Mucosa of descending colon (tissue), 3 donors: ENCODE measurements at regions not wholly inside any gene's neighbourhood (a gene's known extent, or its start where the extent isn't known, plus 50 kb on each side); places are given as distances from the start of the nearest gene placed in this dataset.

Experiments used
- ATAC-seq: fragments of 200-7000 bp; cut with Tn5 transposase; one replicate; pipeline ENCODE4 v1.9.1; 2020; ENCODE audit warnings: mild to moderate bottlenecking, moderate library complexity
- DNase-seq, 3 donors: peaks; one replicate each; pipeline ENCODE4 v3.0.0-alpha.2; 2020
- H3K36me3 ChIP-seq: fragments of 200-600 bp; one replicate; pipeline ENCODE4 v1.8.0; 2021; ENCODE audit warnings: low read depth, mild to moderate bottlenecking
- H3K4me1 ChIP-seq: fragments of 200-600 bp; one replicate; pipeline ENCODE4 v1.8.0; 2021; ENCODE audit warnings: low read depth, mild to moderate bottlenecking
- H3K4me3 ChIP-seq: fragments of 200-600 bp; one replicate; pipeline ENCODE4 v1.8.0; 2021; ENCODE audit warnings: mild to moderate bottlenecking
- H3K9me3 ChIP-seq: fragments of 200-600 bp; one replicate; pipeline ENCODE4 v1.8.0; 2021; ENCODE audit warnings: mild to moderate bottlenecking
- intact Hi-C, 2 donors: fragments of 100-400 bp; cut with DNase I in 1 of 2; cut with micrococcal nuclease in 1 of 2; formaldehyde crosslinking; loops; one replicate each; pipeline versions ENCODE4 v1.11.0 to v1.11.1; 2022; cut with DNase I, micrococcal nuclease
- TF ChIP-seq, protein P1 (sequence below): fragments of 200-600 bp; IDR thresholded peaks from one replicate; pipeline ENCODE4 v1.8.0; 2022; ENCODE audit warnings: antibody characterized with exemption, mild to moderate bottlenecking
- donor health status: DM: no; HTN: no; CAD: no; lungs with moderate emphysema.
- donor health status: DM: no; HTN: no; CAD: no.
- donor health status: DM: no; HTN: yes; CAD: no.

DNA sequence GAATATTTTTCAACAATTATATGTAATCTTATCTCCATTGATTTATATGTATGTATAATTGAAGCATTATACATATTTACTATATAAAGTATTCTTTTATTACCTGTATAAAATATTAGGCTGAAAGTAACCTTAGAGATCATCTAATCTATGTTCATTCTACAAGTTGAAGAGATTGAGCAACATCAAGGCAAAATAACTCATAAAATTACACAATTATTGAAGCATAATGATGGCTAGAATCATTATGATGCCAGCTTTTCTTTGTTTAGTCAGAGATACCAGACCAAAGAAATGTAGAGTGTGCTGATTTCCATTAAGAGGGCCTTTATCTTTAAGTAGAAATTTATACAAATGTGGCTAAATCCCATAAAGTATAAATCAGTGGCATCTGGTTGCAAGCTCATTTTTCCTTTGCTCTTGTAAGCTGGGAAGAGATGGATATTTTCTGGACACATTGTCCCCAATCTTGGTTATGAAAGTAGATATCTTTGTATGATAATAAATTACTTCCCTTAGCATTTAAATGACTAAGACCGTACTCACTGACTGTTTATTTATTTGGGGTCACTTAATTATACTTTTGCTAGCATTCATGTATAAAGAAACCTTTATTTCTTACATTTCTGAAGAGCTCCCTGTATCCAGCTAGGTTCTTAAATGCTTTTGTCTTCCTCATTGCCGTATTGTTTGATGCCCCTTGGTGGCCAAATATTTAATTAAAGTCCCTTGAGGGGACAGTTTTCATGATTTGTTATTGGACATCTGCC, 339.8 kb downstream of the PCDH7 start:
- no peaks in the 10 kb centered on the region for H3K36me3 ChIP-seq
- no peaks in the 10 kb centered on the region for H3K4me1 ChIP-seq
- intact Hi-C loops, result no loop called here
- H3K9me3 ChIP-seq, result no peaks in the 10 kb centered on the region
- DNase-seq, result no peak
- TF ChIP-seq, protein P1, sequence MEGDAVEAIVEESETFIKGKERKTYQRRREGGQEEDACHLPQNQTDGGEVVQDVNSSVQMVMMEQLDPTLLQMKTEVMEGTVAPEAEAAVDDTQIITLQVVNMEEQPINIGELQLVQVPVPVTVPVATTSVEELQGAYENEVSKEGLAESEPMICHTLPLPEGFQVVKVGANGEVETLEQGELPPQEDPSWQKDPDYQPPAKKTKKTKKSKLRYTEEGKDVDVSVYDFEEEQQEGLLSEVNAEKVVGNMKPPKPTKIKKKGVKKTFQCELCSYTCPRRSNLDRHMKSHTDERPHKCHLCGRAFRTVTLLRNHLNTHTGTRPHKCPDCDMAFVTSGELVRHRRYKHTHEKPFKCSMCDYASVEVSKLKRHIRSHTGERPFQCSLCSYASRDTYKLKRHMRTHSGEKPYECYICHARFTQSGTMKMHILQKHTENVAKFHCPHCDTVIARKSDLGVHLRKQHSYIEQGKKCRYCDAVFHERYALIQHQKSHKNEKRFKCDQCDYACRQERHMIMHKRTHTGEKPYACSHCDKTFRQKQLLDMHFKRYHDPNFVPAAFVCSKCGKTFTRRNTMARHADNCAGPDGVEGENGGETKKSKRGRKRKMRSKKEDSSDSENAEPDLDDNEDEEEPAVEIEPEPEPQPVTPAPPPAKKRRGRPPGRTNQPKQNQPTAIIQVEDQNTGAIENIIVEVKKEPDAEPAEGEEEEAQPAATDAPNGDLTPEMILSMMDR, result no peak
- no peak overlapping the region for H3K4me3 ChIP-seq
- no peak for ATAC-seq

DNA sequence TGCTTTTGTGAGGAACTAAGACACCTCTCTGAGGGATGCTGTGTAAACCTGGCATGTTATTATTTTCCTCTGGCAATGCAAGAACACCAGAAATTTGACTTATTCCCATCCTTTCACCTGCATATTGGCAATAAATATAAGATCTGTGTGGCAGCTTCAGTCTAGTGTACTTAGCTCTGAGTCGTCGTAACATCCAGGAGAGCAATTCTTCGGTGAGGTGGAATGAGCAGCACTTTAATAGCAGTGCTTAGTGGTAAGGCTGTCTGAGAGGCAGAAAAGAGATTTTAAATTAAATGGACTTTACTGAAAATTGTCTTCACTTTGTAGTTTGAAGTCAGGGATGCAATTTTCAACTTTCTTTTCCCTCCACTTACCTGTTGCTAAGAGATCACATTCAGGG, 344.9 kb downstream of the PCDH7 start:
- intact Hi-C loops, result no loop called here
- Histone ChIP-seq H3K36me3 (no peaks in the 10 kb centered on the region), H3K4me3 (no peak overlapping the region), H3K9me3 (no peaks in the 10 kb centered on the region), H3K4me1 (no peaks in the 10 kb centered on the region)
- TF ChIP-seq, protein P1, result no peak
- DNase-seq (no peak), ATAC-seq (no peak)

DNA sequence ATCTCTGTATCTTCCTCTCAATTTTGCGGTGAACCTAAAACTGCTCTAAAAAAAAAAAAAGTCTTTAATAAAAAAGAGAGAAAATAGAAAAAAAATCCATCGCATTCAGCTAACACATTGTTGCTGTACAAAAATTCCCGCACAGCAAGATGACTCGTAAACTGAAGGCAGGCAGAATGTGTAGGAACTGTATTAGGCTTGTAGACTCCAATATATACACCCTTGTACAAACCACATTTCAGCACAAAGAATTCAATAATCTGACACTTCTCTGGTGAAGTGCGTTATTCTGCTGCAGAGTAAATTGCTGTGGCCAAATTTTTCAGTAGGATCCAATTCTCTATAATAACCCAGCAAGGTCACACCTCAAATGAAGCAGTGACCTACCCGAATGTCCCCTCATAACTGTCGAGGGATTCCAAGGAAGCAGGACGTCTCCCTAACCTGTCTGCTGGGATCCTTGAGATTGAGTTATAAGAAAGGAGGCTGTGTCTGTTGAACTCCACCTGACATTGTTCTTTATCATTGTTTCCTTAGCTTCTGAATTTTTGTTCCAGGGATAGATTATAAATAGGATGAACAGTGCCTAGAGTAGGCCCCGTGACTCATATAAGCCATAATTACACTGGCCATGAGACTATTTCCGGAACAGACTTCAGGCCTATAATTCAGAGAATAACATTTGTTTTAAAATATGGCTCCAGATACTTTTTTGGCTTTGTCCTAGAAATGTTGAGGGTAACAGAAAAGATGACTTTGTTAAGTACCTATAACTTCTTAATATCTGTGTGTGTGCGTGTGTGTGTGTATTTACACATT, 348.3 kb downstream of the PCDH7 start:
- Histone ChIP-seq H3K36me3 (no peaks in the 10 kb centered on the region), H3K4me3 (no peak overlapping the region), H3K9me3 (no peaks in the 10 kb centered on the region), H3K4me1 (no peaks in the 10 kb centered on the region)
- DNase-seq (no peak), ATAC-seq (no peak)
- TF ChIP-seq, protein P1, result no peak
- intact Hi-C loops, result no loop called here

DNA sequence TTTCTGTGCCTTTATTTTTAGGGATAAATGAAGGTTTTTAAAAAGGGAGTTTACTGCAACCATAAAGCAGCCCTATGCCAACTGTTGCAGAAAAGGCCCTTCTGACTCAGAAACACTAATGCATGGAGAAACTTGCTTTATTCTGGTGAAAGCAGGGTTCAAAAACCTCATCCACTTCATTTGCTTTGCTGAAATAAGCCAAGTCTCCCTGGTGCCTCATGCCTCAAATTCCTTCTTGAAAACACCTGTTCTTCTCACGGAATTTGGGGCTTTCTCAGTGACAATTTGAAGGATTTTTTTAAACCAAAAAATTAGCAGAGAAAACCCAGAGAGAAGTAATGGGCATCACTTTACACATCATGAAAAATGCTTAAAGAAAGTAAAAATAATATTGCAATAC, 349.0 kb downstream of the PCDH7 start:
- no peak overlapping the region for H3K4me3 ChIP-seq
- intact Hi-C loops, result no loop called here
- no peaks in the 10 kb centered on the region for H3K9me3 ChIP-seq
- TF ChIP-seq, protein P1, result no peak
- DNase-seq, result no peak
- no peak for ATAC-seq
- H3K36me3 ChIP-seq, result no peaks in the 10 kb centered on the region
- no peaks in the 10 kb centered on the region for H3K4me1 ChIP-seq

DNA sequence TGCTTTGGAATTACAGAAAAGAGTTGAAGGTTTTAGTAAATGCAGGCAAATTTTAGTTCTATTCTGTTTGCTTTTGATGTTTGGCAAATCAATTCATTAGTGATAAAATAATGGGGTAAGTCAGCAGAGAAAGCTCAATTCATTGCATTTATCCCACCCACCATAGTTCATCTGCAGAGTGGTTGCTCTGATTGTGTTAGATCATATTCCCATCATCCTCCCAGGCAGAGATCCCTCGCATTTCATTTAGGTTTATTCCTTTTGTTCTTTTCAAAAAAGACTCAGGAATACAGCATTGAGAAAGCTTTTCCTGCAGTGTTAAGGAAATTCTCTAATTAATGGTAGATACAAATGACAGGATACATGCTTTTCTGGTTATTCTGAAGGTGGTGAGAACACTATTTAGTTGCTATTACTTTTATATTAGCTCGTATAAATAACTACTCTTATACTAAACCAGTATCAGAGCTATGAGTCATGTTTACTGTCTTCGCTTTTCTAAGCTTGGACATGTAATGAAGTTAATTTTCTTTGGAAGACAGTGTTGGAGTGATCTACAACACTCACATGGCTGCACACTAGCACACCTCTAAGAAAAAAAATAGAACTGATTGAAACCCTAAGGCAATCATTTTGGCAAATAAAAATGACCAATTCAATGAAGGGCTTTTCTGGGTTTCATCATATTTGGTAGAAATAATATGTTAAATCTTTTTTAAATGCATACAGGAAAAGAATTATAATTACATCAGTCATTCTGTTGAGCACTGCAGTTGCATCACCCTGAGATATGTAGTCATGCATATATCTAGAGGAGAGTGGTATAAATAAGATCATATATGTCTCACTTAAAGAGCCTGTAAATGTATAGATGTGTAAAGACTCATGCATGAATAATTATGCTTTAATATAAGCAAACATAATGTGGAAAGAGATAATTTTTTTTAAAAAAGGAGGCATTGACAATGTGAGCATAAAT, 351.6 kb downstream of the PCDH7 start:
- intact Hi-C loops, result no loop called here
- H3K9me3 ChIP-seq, result no peaks in the 10 kb centered on the region
- no peak for DNase-seq
- ATAC-seq, result no peak
- TF ChIP-seq, protein P1, result no peak
- no peaks in the 10 kb centered on the region for H3K36me3 ChIP-seq
- no peaks in the 10 kb centered on the region for H3K4me1 ChIP-seq
- no peak overlapping the region for H3K4me3 ChIP-seq
